Upper lobe of right lung (tissue), 1 donor: ENCODE measurements at regions not wholly inside any gene's neighbourhood (a gene's known extent, or its start where the extent isn't known, plus 50 kb on each side); places are given as distances from the start of the nearest gene placed in this dataset.

Experiments
- ATAC-seq: fragments of 200-7000 bp; cut with Tn5 transposase; one replicate; pipeline ENCODE4 v1.9.1; 2020; ENCODE audit warnings: mild to moderate bottlenecking, moderate library complexity
- DNase-seq: peaks from one replicate; pipeline ENCODE4 v3.0.0-alpha.2; 2020
- H3K27ac ChIP-seq: fragments of 200-600 bp; one replicate; pipeline ENCODE4 v1.8.0; 2022
- H3K27me3 ChIP-seq: fragments of 200-600 bp; one replicate; pipeline ENCODE4 v1.8.0; 2022; ENCODE audit warnings: mild to moderate bottlenecking
- H3K36me3 ChIP-seq: fragments of 200-600 bp; one replicate; pipeline ENCODE4 v1.8.0; 2022
- H3K4me1 ChIP-seq: fragments of 200-600 bp; one replicate; pipeline ENCODE4 v1.8.0; 2022
- H3K4me3 ChIP-seq: fragments of 200-600 bp; one replicate; pipeline ENCODE4 v1.8.0; 2022; ENCODE audit warnings: mild to moderate bottlenecking
- H3K9me3 ChIP-seq: fragments of 200-600 bp; one replicate; pipeline ENCODE4 v1.8.0; 2022
- intact Hi-C: fragments of 100-400 bp; cut with DNase I; formaldehyde crosslinking; loops from one replicate; pipeline ENCODE4 v1.11.0; 2022
- TF ChIP-seq, protein P1 (sequence below): fragments of 200-600 bp; IDR thresholded peaks from one replicate; pipeline ENCODE4 v1.8.0; 2022; ENCODE audit warnings: antibody characterized with exemption
- donor health status: DM: no; HTN: yes; CAD: no; lungs with severe emphysema.

DNA sequence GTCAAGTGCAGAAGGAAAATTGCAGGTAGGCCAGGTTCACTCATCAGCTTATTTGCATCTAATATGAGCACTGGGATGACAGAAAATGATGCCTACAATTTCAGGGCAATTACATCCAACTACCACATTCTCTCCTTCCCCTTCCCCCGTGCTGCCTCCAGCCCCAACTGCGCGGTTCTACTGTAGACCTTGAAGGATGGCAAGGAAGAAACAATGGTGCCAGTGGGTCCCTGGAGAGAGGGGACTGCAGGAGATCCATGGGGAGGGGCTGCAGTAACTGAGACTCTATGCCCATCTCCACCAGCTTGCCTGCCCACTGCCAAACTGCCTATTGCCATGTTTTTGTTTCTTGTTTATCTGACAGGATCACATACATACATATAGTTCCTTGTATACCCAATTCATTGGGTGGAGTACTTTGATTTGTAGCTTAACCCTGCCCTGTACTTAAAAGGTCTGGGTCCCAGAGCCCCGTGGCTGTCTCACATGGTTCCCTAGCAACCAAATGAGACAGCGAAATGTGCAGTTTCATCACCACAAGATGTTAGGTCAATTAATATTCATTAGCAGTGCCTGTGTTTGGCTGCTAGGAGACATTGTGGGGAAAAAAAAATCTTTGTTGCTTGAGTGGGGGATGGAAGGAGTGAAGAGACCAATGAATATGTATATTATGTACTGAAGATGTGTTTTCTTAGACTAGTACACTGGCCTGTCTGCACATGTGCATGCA is 253.5 kb upstream of the PLET1 start:
- intact Hi-C loops, result no loop called here
- TF ChIP-seq, protein P1, sequence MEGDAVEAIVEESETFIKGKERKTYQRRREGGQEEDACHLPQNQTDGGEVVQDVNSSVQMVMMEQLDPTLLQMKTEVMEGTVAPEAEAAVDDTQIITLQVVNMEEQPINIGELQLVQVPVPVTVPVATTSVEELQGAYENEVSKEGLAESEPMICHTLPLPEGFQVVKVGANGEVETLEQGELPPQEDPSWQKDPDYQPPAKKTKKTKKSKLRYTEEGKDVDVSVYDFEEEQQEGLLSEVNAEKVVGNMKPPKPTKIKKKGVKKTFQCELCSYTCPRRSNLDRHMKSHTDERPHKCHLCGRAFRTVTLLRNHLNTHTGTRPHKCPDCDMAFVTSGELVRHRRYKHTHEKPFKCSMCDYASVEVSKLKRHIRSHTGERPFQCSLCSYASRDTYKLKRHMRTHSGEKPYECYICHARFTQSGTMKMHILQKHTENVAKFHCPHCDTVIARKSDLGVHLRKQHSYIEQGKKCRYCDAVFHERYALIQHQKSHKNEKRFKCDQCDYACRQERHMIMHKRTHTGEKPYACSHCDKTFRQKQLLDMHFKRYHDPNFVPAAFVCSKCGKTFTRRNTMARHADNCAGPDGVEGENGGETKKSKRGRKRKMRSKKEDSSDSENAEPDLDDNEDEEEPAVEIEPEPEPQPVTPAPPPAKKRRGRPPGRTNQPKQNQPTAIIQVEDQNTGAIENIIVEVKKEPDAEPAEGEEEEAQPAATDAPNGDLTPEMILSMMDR, result no peak
- Histone ChIP-seq H3K9me3 (no peaks in the 10 kb centered on the region), H3K4me1 (no peaks in the 10 kb centered on the region), H3K27me3 (no peaks in the 10 kb centered on the region), H3K36me3 (no peaks in the 10 kb centered on the region), H3K4me3 (no peak overlapping the region), H3K27ac (no peak overlapping the region)
- DNase-seq (no peak), ATAC-seq (no peak)

DNA sequence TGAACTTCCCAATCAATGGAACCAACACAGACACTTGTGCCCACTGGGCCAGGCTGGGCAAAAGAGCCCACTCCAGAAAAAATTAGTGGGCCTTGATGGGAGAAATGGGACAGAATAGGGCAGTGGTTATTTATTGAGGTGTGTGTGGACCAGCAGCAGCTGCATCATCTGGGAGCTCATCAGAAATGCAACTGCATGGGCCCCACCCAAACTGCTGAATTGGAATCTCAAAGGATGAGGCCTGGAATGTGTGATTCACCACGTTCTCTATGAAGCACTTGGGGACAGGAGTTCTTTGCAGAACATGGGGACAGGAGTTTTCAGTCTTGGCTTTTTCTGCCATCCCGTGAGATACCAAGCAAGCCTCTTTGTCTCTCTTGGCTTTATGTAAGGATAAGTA is 255.6 kb upstream of the PLET1 start:
- H3K36me3 ChIP-seq, result no peaks in the 10 kb centered on the region
- TF ChIP-seq, protein P1, result no peak
- H3K4me3 ChIP-seq, result no peak overlapping the region
- H3K9me3 ChIP-seq, result no peaks in the 10 kb centered on the region
- H3K27ac ChIP-seq, result no peak overlapping the region
- intact Hi-C loops, result no loop called here
- DNase-seq (no peak), ATAC-seq (no peak)
- H3K27me3 ChIP-seq, result no peaks in the 10 kb centered on the region
- no peaks in the 10 kb centered on the region for H3K4me1 ChIP-seq

DNA sequence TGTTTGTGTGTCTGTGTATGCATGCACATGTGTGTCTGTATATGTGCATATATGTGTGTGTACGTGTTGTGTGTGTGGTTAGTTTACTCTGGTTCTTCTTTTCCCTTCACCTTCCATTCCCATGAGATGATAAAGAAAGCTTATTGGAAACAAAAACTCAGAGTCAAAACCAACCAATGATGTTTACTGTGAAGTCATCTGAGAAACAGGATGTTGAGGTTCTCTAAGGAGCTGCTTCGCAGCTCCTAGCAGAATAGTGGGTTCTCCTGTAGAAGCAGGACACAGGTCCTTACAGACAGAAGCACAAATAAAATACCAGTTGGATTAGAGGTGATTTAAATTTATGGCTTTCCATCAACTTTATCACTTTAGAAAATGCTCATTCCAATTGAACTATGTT is 256.1 kb upstream of the PLET1 start:
- Histone ChIP-seq H3K27ac (no peak overlapping the region), H3K36me3 (no peaks in the 10 kb centered on the region), H3K9me3 (no peaks in the 10 kb centered on the region), H3K4me1 (no peaks in the 10 kb centered on the region), H3K4me3 (no peak overlapping the region), H3K27me3 (no peaks in the 10 kb centered on the region)
- TF ChIP-seq, protein P1, result no peak
- DNase-seq (no peak), ATAC-seq (no peak)
- intact Hi-C loops, result no loop called here

DNA sequence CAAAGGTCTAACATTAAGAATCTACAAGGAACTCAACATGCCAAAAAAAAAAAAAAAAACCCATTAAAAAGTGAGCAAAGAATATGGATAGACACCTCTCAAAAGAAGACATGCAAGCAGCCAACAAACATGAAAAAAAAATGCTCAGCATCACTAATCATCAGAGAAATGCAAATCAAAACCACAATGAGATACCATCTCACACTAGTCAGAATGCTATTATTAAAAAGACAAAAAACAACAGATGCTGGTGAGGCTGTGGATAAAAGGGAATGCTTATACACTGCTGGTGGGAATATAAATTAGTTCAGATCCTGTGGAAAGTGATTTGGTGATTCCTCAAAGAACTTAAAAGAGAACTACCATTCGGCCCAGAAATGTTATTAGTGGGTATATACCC is 257.7 kb upstream of the PLET1 start:
- intact Hi-C loops, result no loop called here

DNA sequence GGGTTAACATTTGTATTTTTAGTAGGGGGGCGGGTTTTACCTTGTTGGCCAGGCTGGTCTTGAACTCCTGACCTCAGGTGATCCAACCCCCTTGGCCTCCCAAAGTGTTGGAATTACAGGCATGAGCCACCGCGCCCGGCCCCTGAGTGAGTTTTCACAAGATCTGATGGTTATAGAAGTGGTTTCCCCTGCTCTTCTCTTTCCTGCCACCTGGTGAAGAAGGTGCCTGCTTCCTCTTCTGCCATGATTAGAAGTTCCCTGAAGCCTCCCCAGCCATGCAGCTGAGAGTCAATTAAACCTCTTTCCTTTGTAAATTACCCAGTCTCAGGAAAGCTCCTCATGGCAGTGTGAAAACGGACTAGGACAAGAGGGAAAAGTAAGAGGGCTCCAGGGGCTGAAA is 259.1 kb upstream of the PLET1 start:
- Histone ChIP-seq H3K27me3 (no peaks in the 10 kb centered on the region), H3K27ac (no peak overlapping the region), H3K9me3 (no peaks in the 10 kb centered on the region), H3K36me3 (no peaks in the 10 kb centered on the region), H3K4me1 (no peaks in the 10 kb centered on the region), H3K4me3 (no peak overlapping the region)
- TF ChIP-seq, protein P1, result no peak
- DNase-seq (no peak), ATAC-seq (no peak)
- intact Hi-C loops, result no loop called here

More for the DNA sequence above, 257.7 kb upstream of the PLET1 start:
- ATAC-seq (no peak), DNase-seq (no peak)
- TF ChIP-seq, protein P1, result no peak
- Histone ChIP-seq H3K9me3 (no peaks in the 10 kb centered on the region), H3K4me1 (no peaks in the 10 kb centered on the region), H3K4me3 (no peak overlapping the region), H3K27me3 (no peaks in the 10 kb centered on the region), H3K27ac (no peak overlapping the region), H3K36me3 (no peaks in the 10 kb centered on the region)

DNA sequence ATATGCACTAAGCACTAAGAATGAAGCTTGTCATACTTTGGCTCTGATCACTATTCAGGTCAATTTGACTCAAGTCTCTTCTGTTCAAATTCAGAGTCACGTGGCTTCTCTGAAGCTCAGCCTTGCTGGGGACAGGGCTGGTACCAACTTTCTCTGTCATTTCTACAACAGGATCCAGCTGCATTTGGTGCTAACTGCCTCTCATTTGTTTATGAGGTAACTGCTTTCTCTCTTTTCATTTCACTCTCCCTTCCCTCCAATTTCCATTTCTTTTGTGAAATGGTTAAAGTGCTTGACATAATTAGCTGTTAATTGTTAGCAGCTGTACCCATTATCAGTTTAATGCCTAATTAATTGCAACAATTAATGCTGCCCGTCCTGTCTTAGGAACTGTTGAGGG is 259.7 kb upstream of the PLET1 start:
- DNase-seq, result no peak
- TF ChIP-seq, protein P1, result no peak

More for the DNA sequence above, 259.7 kb upstream of the PLET1 start:
- no peaks in the 10 kb centered on the region for H3K27me3 ChIP-seq
- no peak overlapping the region for H3K4me3 ChIP-seq
- no peak overlapping the region for H3K27ac ChIP-seq
- intact Hi-C loops, result no loop called here
- ATAC-seq, result no peak
- H3K4me1 ChIP-seq, result peaks cover under 1% of the 10 kb centered on the region
- H3K9me3 ChIP-seq, result no peaks in the 10 kb centered on the region
- no peaks in the 10 kb centered on the region for H3K36me3 ChIP-seq
